ENCODE measurements at regions not wholly inside any gene's neighbourhood (a gene's known extent, or its start where the extent isn't known, plus 50 kb on each side); places are given as distances from the start of the nearest gene placed in this dataset.

DNA sequence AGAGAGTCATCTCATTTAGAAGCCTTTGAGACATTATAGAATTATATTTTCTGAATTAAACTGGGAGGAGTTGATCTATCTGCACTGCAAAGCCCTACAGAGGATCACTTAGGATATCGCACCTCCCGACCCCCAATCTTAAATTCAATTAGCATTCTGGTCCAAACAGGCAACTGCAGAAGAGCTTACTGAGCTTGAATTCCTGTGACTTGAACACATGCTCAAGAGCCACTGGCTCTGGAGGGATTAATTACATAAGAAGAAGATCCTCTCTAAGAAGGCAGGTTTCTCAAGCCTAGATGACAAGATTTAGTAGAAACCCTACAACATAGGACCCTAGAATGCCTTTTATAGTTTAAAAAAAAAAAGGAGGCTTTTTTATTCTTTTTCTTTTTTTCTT, 548.9 kb downstream of the ARAP2 start:
- Histone ChIP-seq H3K27ac (ENCODE audit: insufficient read depth, low read length) (no peak overlapping the region), H3K36me3 (ENCODE audit: control insufficient read depth, insufficient read depth, low read length) (no peaks in the 10 kb centered on the region)
- TF ChIP-seq, protein P1, sequence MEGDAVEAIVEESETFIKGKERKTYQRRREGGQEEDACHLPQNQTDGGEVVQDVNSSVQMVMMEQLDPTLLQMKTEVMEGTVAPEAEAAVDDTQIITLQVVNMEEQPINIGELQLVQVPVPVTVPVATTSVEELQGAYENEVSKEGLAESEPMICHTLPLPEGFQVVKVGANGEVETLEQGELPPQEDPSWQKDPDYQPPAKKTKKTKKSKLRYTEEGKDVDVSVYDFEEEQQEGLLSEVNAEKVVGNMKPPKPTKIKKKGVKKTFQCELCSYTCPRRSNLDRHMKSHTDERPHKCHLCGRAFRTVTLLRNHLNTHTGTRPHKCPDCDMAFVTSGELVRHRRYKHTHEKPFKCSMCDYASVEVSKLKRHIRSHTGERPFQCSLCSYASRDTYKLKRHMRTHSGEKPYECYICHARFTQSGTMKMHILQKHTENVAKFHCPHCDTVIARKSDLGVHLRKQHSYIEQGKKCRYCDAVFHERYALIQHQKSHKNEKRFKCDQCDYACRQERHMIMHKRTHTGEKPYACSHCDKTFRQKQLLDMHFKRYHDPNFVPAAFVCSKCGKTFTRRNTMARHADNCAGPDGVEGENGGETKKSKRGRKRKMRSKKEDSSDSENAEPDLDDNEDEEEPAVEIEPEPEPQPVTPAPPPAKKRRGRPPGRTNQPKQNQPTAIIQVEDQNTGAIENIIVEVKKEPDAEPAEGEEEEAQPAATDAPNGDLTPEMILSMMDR (conservative IDR thresholded peaks at IDR 0.05 in 1 of 2, IDR thresholded peaks at IDR 0.05 in 1 of 2; ENCODE audit: low read depth in 1 of 2, low read length in 2 of 2), result no peak
- TF ChIP-seq EZH2 (IDR thresholded peaks at IDR 0.05; ENCODE audit: low read length, missing control alignments), result no peak

DNA sequence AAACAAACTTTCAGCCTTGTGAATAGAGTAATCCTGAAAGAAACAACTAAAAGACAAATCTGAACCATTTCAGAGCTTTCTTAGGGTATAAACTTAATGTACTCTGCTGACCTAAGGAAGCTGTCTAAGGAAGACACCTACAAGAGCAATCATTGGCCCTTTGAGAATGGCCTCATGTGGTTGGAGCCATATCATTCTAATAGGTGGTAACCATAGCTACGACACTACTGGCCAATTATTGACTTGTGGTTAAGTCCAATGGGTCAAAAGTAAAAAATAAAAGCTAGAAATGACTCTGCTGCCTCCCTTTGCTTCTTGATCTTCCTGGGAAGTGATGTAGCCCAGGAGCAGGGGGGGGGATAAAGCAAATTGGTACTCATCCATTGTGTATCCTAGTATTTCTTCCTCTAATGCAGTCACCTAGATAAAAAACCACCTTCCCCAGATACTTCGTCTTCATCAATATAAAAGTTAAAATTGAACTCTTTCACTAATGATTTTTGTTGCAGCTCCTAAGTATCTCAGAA, 547.0 kb downstream of the ARAP2 start:
- Histone ChIP-seq H3K36me3 (ENCODE audit: control insufficient read depth, insufficient read depth, low read length) (no peaks in the 10 kb centered on the region), H3K4me2 (ENCODE audit: extremely low read depth, insufficient read depth, low read length) (no peak overlapping the region), H3K4me1 (ENCODE audit: control insufficient read depth, extremely low read depth, insufficient read depth, low read length) (no peaks in the 10 kb centered on the region), H3K9me3 (ENCODE audit: control insufficient read depth, insufficient read depth, low read depth, low read length) (no peaks in the 10 kb centered on the region), H3K4me3 (replicated peaks in 1 of 4; ENCODE audit: control extremely low read depth in 1 of 4, insufficient read depth in 1 of 4, low read depth in 3 of 4, low read length in 4 of 4) (no peak overlapping the region), H3K27ac (ENCODE audit: insufficient read depth, low read length) (no peak overlapping the region), H3K9ac (ENCODE audit: insufficient read depth, low read length) (no peak overlapping the region), H4K20me1 (ENCODE audit: control insufficient read depth, extremely low read depth, insufficient read depth, low read length) (no peaks in the 10 kb centered on the region), H2AFZ (ENCODE audit: low read length) (no peak overlapping the region), H3K27me3 (ENCODE audit: control insufficient read depth, insufficient read depth, low read length) (no peaks in the 10 kb centered on the region), H3K79me2 (ENCODE audit: control insufficient read depth, insufficient read depth, low read length) (no peaks in the 10 kb centered on the region)
- DNase-seq (ENCODE audit: low read depth in 2 of 2), result no peak
- TF ChIP-seq EZH2 (IDR thresholded peaks at IDR 0.05; ENCODE audit: low read length, missing control alignments), result no peak
- TF ChIP-seq, protein P1 (conservative IDR thresholded peaks at IDR 0.05 in 1 of 2, IDR thresholded peaks at IDR 0.05 in 1 of 2; ENCODE audit: low read depth in 1 of 2, low read length in 2 of 2), result no peak

More for the DNA sequence above, 548.9 kb downstream of the ARAP2 start:
- H2AFZ ChIP-seq (ENCODE audit: low read length), result no peak overlapping the region
- no peaks in the 10 kb centered on the region for H3K79me2 ChIP-seq (ENCODE audit: control insufficient read depth, insufficient read depth, low read length)
- H3K4me2 ChIP-seq (ENCODE audit: extremely low read depth, insufficient read depth, low read length), result no peak overlapping the region
- no peaks in the 10 kb centered on the region for H3K27me3 ChIP-seq (ENCODE audit: control insufficient read depth, insufficient read depth, low read length)
- no peaks in the 10 kb centered on the region for H3K4me1 ChIP-seq (ENCODE audit: control insufficient read depth, extremely low read depth, insufficient read depth, low read length)
- no peaks in the 10 kb centered on the region for H3K9me3 ChIP-seq (ENCODE audit: control insufficient read depth, insufficient read depth, low read depth, low read length)
- no peak overlapping the region for H3K4me3 ChIP-seq (replicated peaks in 1 of 4; ENCODE audit: control extremely low read depth in 1 of 4, insufficient read depth in 1 of 4, low read depth in 3 of 4, low read length in 4 of 4)
- DNase-seq (ENCODE audit: low read depth in 2 of 2), result no peak
- no peaks in the 10 kb centered on the region for H4K20me1 ChIP-seq (ENCODE audit: control insufficient read depth, extremely low read depth, insufficient read depth, low read length)
- H3K9ac ChIP-seq (ENCODE audit: insufficient read depth, low read length), result no peak overlapping the region

DNA sequence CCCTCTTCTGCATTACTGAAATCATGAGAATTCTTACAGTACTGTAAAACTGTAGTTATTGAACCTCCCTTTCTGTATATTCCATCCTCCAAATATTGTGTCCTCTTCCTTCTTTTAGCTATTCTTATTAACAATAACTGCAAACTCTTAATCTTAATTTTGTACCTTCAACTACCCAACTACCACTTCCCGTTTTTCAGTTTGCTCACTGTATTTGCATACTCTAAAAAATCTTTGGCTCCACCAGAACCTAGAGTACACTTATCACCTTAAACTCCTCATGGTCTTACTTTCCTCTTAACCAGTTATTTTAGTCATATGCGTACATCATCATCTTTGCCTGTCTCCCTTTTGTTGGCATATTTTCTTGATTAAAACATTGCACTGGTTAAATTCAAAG, 543.7 kb downstream of the ARAP2 start:
- DNase-seq (ENCODE audit: low read depth in 2 of 2), result no peak
- TF ChIP-seq, protein P1 (conservative IDR thresholded peaks at IDR 0.05 in 1 of 2, IDR thresholded peaks at IDR 0.05 in 1 of 2; ENCODE audit: low read depth in 1 of 2, low read length in 2 of 2), result no peak
- TF ChIP-seq EZH2 (IDR thresholded peaks at IDR 0.05; ENCODE audit: low read length, missing control alignments), result no peak
- Histone ChIP-seq H3K27me3 (ENCODE audit: control insufficient read depth, insufficient read depth, low read length) (no peaks in the 10 kb centered on the region), H3K9me3 (ENCODE audit: control insufficient read depth, insufficient read depth, low read depth, low read length) (no peaks in the 10 kb centered on the region), H3K36me3 (ENCODE audit: control insufficient read depth, insufficient read depth, low read length) (no peaks in the 10 kb centered on the region), H3K4me1 (ENCODE audit: control insufficient read depth, extremely low read depth, insufficient read depth, low read length) (no peaks in the 10 kb centered on the region), H3K4me2 (ENCODE audit: extremely low read depth, insufficient read depth, low read length) (no peak overlapping the region), H3K79me2 (ENCODE audit: control insufficient read depth, insufficient read depth, low read length) (no peaks in the 10 kb centered on the region), H3K9ac (ENCODE audit: insufficient read depth, low read length) (no peak overlapping the region), H3K4me3 (replicated peaks in 1 of 4; ENCODE audit: control extremely low read depth in 1 of 4, insufficient read depth in 1 of 4, low read depth in 3 of 4, low read length in 4 of 4) (no peak overlapping the region), H2AFZ (ENCODE audit: low read length) (no peak overlapping the region), H4K20me1 (ENCODE audit: control insufficient read depth, extremely low read depth, insufficient read depth, low read length) (no peaks in the 10 kb centered on the region), H3K27ac (ENCODE audit: insufficient read depth, low read length) (no peak overlapping the region)

All from fibroblast of lung (primary cell).